Naive thymus-derived CD4-positive, alpha-beta T cell (primary cell): ENCODE measurements at regions not wholly inside any gene's neighbourhood (a gene's known extent, or its start where the extent isn't known, plus 50 kb on each side); places are given as distances from the start of the nearest gene placed in this dataset.
"Not testable (repeated sequence)": the region's sequence is repeated elsewhere in the genome, so short reads cannot be mapped to it uniquely, and the experiment has no call there.

Experiments used
- ATAC-seq: fragments of 150-1000 bp; cut with Tn5 transposase; 2 replicates; pipeline ENCODE4 v1.10.0; 2021; ENCODE audit warnings: mild to moderate bottlenecking, moderate library complexity
- CTCF ChIA-PET: fragments of 350-600 bp; sonication (Branson Sonifier 250); formaldehyde crosslinking; loops from one replicate; lab custom pipeline; 2021; ENCODE audit warnings: antibody characterized with exemption; lab: Charles Lee
- POLR2A ChIA-PET: fragments of 350-600 bp; sonication (Branson Sonifier 250); formaldehyde crosslinking; loops from one replicate; lab custom pipeline; 2021; ENCODE audit warnings: antibody characterized with exemption, inconsistent platforms; lab: Charles Lee
- DNase-seq, 9 donors: peaks; one replicate each; pipeline versions ENCODE4 v3.0.0 to v3.0.0-alpha.2; 2020 to 2022; ENCODE audit warnings: mixed read lengths in 1 of 9
- H3K27ac ChIP-seq: one replicate; pipeline ENCODE4 v1.7.0; 2013; ENCODE audit warnings: mild to moderate bottlenecking, low read depth, low read length, moderate library complexity
- H3K27me3 ChIP-seq, 2 donors: one replicate each; pipeline ENCODE4 v1.7.0; 2013; ENCODE audit warnings: low read length in 2 of 2, mild to moderate bottlenecking in 2 of 2, moderate library complexity in 2 of 2; ENCODE audit not compliant: control insufficient read depth in 2 of 2, insufficient read depth in 2 of 2
- H3K36me3 ChIP-seq, 3 experiments: 1 replicate in 2 of 3; 2 replicates in 1 of 3; pipeline ENCODE4 v1.7.0; 2013; ENCODE audit warnings: low read length in 3 of 3, mild to moderate bottlenecking in 3 of 3, moderate library complexity in 1 of 3; ENCODE audit not compliant: insufficient read depth in 3 of 3, control insufficient read depth in 2 of 3
- H3K4me1 ChIP-seq, 2 donors: one replicate each; pipeline ENCODE4 v1.7.0; 2013; ENCODE audit warnings: low read length in 2 of 2, mild to moderate bottlenecking in 2 of 2, moderate library complexity in 1 of 2; ENCODE audit not compliant: control insufficient read depth in 2 of 2, insufficient read depth in 2 of 2
- H3K4me3 ChIP-seq: 2 replicates; pipeline ENCODE4 v1.7.0; 2013; ENCODE audit warnings: mild to moderate bottlenecking, low read length
- H3K9me3 ChIP-seq, 3 experiments: 1 replicate in 2 of 3; 2 replicates in 1 of 3; pipeline ENCODE4 v1.7.0; 2013; ENCODE audit warnings: low read length in 3 of 3; ENCODE audit not compliant: control insufficient read depth in 2 of 3
- H3K27ac Mint-ChIP-seq, 9 donors: one replicate each; pipeline ENCODE4 v1.8.0; 2020 to 2022; ENCODE audit warnings: mixed read lengths in 9 of 9, mild to moderate bottlenecking in 8 of 9, moderate library complexity in 5 of 9, inconsistent platforms in 2 of 9
- H3K27me3 Mint-ChIP-seq, 5 donors: one replicate each; pipeline ENCODE4 v1.8.0; 2021 to 2022; ENCODE audit warnings: mixed read lengths in 5 of 5, mild to moderate bottlenecking in 1 of 5
- H3K36me3 Mint-ChIP-seq, 5 donors: one replicate each; pipeline ENCODE4 v1.8.0; 2020 to 2022; ENCODE audit warnings: mixed read lengths in 5 of 5, mild to moderate bottlenecking in 3 of 5, inconsistent platforms in 1 of 5
- H3K4me1 Mint-ChIP-seq, 7 donors: one replicate each; pipeline ENCODE4 v1.8.0; 2020 to 2022; ENCODE audit warnings: mixed read lengths in 7 of 7, mild to moderate bottlenecking in 3 of 7, inconsistent platforms in 1 of 7
- H3K4me3 Mint-ChIP-seq, 10 donors: one replicate each; pipeline ENCODE4 v1.8.0; 2020 to 2022; ENCODE audit warnings: mild to moderate bottlenecking in 10 of 10, mixed read lengths in 10 of 10, moderate library complexity in 6 of 10, inconsistent platforms in 2 of 10
- H3K9me3 Mint-ChIP-seq, 11 donors: one replicate each; pipeline ENCODE4 v1.8.0; 2020 to 2022; ENCODE audit warnings: mixed read lengths in 11 of 11, mild to moderate bottlenecking in 4 of 11, inconsistent platforms in 1 of 11, moderate library complexity in 1 of 11
- intact Hi-C, 2 donors: fragments of 100-400 bp; cut with micrococcal nuclease; formaldehyde crosslinking; loops; one replicate each; pipeline ENCODE4 v1.15.1; 2023

DNA sequence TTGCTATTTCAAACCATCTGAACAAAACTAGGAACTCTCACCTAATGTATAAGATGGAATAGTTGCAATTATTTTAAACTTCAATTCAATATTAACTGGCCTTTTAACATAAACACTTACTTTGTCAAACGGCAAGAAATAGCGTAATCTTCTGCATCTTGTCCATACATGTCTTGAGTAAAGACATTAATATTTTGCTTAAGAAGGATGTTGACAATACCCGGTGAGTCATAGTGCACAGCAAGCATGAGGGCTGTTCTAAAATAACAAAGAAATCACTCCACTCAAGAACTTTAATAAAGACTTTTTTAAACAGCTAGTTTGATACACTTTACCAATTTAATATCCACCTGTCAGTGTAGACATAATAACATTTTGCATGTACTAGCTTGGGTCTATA, 240.9 kb downstream of the LIPI start:
- H3K4me1 Mint-ChIP-seq, CTCF ChIA-PET, ATAC-seq, H3K27me3 Mint-ChIP-seq, H3K9me3 Mint-ChIP-seq, POLR2A ChIA-PET, H3K4me3 ChIP-seq, DNase-seq, H3K27me3 ChIP-seq, H3K27ac ChIP-seq, H3K4me3 Mint-ChIP-seq, intact Hi-C loops, H3K36me3 ChIP-seq, H3K27ac Mint-ChIP-seq, H3K9me3 ChIP-seq, H3K4me1 ChIP-seq, H3K36me3 Mint-ChIP-seq: not testable (repeated sequence)

DNA sequence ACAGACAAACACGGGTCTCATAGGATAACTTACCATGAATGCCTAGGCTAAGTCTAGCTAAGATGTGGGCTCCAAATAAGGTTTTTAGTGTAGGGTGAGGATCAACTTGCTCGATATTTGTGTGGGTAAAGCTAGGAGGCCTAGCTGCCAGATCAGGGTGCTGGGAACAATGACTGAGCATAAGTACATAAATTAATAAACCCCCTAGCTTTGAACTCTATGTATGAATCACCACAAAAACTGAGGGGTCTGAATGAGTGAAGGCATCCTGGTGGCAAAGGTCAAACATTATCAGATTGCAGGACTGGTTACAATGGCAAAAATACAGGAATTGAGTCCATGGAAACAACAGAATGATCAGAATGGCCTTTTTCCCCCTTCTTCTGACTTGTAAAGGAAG, 241.8 kb downstream of the LIPI start:
- DNase-seq, ATAC-seq, H3K9me3 ChIP-seq, H3K36me3 Mint-ChIP-seq, POLR2A ChIA-PET, H3K4me3 Mint-ChIP-seq, H3K27ac Mint-ChIP-seq, intact Hi-C loops, H3K27ac ChIP-seq, H3K27me3 Mint-ChIP-seq, H3K36me3 ChIP-seq, H3K4me3 ChIP-seq, H3K4me1 ChIP-seq, H3K4me1 Mint-ChIP-seq, CTCF ChIA-PET, H3K27me3 ChIP-seq, H3K9me3 Mint-ChIP-seq: not testable (repeated sequence)

DNA sequence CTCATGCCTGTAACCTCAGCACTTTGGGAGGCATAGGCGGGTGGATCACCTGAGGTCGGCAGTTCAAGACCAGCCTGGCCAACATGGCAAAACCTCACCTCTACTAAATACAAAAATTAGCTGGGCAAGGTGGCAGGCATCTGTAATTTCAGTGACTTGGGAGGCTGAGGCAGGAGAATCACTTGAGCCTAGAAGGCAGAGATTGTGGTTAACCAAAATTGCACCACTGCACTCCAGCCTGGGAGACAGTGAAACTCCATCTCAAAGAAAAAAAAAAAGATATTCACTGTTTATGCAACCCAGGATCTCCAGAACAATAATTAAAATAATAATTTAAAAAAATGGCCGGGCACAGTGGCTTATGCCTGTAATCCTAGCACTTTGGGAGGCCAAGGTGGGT, 247.5 kb downstream of the LIPI start:
- CTCF ChIA-PET: not testable (repeated sequence)

DNA sequence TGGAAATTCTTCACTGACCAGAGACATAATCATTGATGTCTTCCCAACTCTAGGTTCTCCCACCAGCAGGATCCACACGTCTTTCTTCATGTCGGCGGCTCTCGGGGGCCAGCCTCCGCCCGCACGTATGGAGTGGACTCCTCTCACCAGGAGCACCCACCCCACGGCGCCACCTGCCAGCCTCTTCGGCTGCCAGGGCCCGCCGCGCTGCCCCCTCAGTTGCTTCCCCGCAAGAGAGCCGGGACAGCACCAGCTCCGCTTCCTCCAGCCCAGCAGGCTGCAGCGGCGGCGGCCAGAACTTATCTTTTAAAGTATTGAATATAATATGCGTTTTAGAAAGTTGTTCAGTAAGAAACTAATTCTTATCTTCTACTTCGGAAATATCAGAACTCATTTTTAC, 273.5 kb downstream of the LIPI start:
- intact Hi-C loops: no loop called here
- no peak overlapping the region for H3K27ac ChIP-seq
- H3K4me1 ChIP-seq: no peaks in the 10 kb centered on the region
- H3K9me3 ChIP-seq: no peaks in the 10 kb centered on the region
- CTCF ChIA-PET: no interaction called here
- Mint-ChIP-seq H3K9me3 (peaks cover 0 to 17% (median 4%) of the 10 kb centered on the region in 11 donors), H3K27ac (no peak overlapping the region), H3K36me3 (peaks cover 0 to 24% (median 0%) of the 10 kb centered on the region in 5 donors), H3K27me3 (no peaks in the 10 kb centered on the region), H3K4me3 (no peak overlapping the region), H3K4me1 (no peaks in the 10 kb centered on the region)
- ATAC-seq (no peak), DNase-seq (no peak)
- H3K27me3 ChIP-seq: no peaks in the 10 kb centered on the region
- POLR2A ChIA-PET: no interaction called here
- H3K4me3 ChIP-seq: no peak overlapping the region
- no peaks in the 10 kb centered on the region for H3K36me3 ChIP-seq

More for the DNA sequence above, 247.5 kb downstream of the LIPI start:
- H3K36me3 Mint-ChIP-seq, intact Hi-C loops, H3K27me3 Mint-ChIP-seq, H3K9me3 Mint-ChIP-seq, H3K27ac ChIP-seq, POLR2A ChIA-PET, H3K4me3 Mint-ChIP-seq, H3K27me3 ChIP-seq, ATAC-seq, H3K4me1 Mint-ChIP-seq, H3K36me3 ChIP-seq, H3K4me1 ChIP-seq, H3K9me3 ChIP-seq, DNase-seq, H3K27ac Mint-ChIP-seq, H3K4me3 ChIP-seq: not testable (repeated sequence)

DNA sequence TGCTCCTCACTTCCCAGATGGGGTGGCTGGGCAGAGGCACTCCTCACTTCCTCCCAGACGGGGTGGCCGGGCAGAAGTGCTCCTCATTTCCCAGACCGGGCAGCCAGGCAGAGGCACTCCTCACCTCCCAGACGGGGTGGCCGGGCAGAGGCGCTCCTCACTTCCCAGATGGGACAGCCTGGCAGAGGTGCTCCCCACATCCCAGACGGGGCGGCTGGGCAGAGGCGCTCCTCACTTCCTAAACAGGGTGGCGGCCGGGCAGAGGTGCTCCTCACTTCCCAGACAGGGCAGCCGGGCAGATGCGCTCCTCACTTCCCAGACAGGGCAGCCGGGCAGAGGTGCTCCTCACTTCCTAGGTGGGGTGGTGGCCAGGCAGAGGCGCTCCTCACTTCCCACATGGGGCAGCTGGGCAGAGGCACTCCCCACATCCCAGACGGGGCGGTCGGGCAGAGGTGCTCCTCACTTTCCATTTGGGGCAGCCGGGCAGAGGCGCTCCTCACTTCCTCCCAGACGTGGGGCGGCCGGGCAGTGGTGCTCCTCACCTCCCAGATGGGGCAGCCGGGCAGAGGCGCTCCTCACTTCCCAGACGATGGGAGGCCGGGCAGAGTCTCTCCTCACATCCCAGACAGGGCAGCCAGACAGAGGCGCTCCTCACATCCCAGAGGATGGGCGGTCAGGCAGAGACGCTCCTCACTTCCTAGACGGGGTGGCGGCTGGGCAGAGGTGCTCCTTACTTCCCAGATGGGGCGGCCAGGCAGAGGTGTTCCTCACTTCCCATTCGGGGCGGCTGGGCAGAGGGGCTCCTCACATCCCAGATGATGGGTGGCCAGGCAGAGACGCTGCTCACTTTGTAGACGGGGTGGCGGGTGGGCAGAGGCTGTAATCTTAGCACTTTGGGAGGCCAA, 274.5 kb downstream of the LIPI start:
- H3K27me3 ChIP-seq, H3K4me3 Mint-ChIP-seq, H3K4me1 ChIP-seq, H3K4me3 ChIP-seq, H3K27ac ChIP-seq, H3K27me3 Mint-ChIP-seq, ATAC-seq, intact Hi-C loops, DNase-seq, H3K9me3 ChIP-seq, POLR2A ChIA-PET, CTCF ChIA-PET, H3K27ac Mint-ChIP-seq, H3K36me3 ChIP-seq, H3K4me1 Mint-ChIP-seq: not testable (repeated sequence)
- Mint-ChIP-seq H3K9me3 (peaks cover 0 to 17% (median 4%) of the 10 kb centered on the region in 11 donors), H3K36me3 (peaks cover 0 to 25% (median 0%) of the 10 kb centered on the region in 5 donors)

DNA sequence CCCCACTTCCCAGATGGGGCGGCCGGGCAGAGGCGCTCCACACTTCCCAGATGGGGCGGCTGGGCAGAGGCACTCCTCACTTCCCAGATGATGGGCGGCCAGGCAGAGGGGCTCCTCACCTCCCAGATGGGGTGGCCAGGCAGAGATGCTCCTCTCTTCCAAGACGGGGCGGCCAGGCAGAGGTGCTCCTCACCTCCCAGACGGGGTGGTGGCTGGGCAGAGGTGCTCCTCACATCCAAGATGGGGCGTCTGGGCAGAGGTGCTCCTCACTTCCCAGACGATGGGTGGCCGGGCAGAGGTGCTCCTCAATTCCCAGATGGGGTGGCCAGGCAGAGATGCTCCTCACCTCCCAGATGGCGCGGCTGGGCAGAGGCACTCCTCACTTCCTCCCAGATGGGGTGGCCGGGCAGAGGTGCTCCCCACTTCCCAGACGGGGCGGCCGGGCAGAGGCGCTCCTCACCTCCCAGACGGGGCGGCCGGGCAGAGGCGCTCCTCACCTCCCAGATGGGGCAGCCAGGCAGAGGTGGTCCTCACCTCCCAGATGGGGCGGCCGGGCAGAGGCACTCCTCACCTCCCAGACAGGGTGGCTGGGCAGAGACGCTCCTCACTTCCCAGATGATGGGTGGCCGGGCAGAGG, 275.2 kb downstream of the LIPI start:
- H3K9me3 ChIP-seq, DNase-seq, H3K4me1 ChIP-seq, CTCF ChIA-PET, H3K27ac ChIP-seq, ATAC-seq, H3K4me3 Mint-ChIP-seq, intact Hi-C loops, H3K4me1 Mint-ChIP-seq, H3K27ac Mint-ChIP-seq, H3K27me3 ChIP-seq, H3K27me3 Mint-ChIP-seq, H3K4me3 ChIP-seq, H3K36me3 ChIP-seq, POLR2A ChIA-PET: not testable (repeated sequence)
- peaks cover 0 to 28% (median 0%) of the 10 kb centered on the region in 5 donors for H3K36me3 Mint-ChIP-seq
- peaks cover 0 to 17% (median 4%) of the 10 kb centered on the region in 11 donors for H3K9me3 Mint-ChIP-seq
